ENCODE measurements at regions not wholly inside any gene's neighbourhood (a gene's known extent, or its start where the extent isn't known, plus 50 kb on each side); places are given as distances from the start of the nearest gene placed in this dataset.

GRCh38 chr13:54676526-54677113, 1648.0 kb downstream of the OLFM4 start:
- intact Hi-C loops (cut with micrococcal nuclease), result no loop called here
- ChIA-PET CTCF (no interaction called here), POLR2A (ENCODE audit: unreplicated experiment) (no interaction called here)
- no peak overlapping the region for H3K4me2 ChIP-seq (ENCODE audit: low read length)
- TF ChIP-seq EZH2 (IDR thresholded peaks at IDR 0.05; ENCODE audit: low read length, unreplicated experiment) (no peak), CTCF (conservative IDR thresholded peaks at IDR 0.05; ENCODE audit: low read depth, low read length) (no peak), EZH2phosphoT487 (IDR thresholded peaks at IDR 0.05; ENCODE audit: borderline replicate concordance, low read length) (no peak)
- no peaks in the 10 kb centered on the region for H3K27me3 ChIP-seq (ENCODE audit: low read length)
- no peak overlapping the region for H2AFZ ChIP-seq (ENCODE audit: low read length)
- DNase-seq (no peak), ATAC-seq (no peak)
- H3F3A ChIP-seq (ENCODE audit: low read length, unreplicated experiment), result no peaks in the 10 kb centered on the region
- BruUV-seq (replicated peaks), result no TSS peak
- no peaks in the 10 kb centered on the region for H4K20me1 ChIP-seq (ENCODE audit: low read length)
- no peak overlapping the region for H3K9ac ChIP-seq (ENCODE audit: low read length)
- no peaks in the 10 kb centered on the region for H3K9me2 ChIP-seq (replicated peaks; ENCODE audit: low read length)
- H3K4me1 ChIP-seq (ENCODE audit: insufficient read depth, low read length), result no peaks in the 10 kb centered on the region
- no peak overlapping the region for H3K27ac ChIP-seq (ENCODE audit: low read length)
- no peaks in the 10 kb centered on the region for H3K36me3 ChIP-seq (ENCODE audit: low read depth, low read length)
- no peaks in the 10 kb centered on the region for H3K79me2 ChIP-seq (ENCODE audit: low read length)
- H3K9me3 ChIP-seq (ENCODE audit: low read length), result no peaks in the 10 kb centered on the region
- no peak overlapping the region for H3K4me3 ChIP-seq (ENCODE audit: low read length)

GRCh38 chr13:54682184-54682583, 1653.6 kb downstream of the OLFM4 start:
- no peaks in the 10 kb centered on the region for H3K36me3 ChIP-seq (ENCODE audit: low read depth, low read length)
- H4K20me1 ChIP-seq (ENCODE audit: low read length), result no peaks in the 10 kb centered on the region
- no peak for DNase-seq
- no peaks in the 10 kb centered on the region for H3K4me1 ChIP-seq (ENCODE audit: insufficient read depth, low read length)
- no peaks in the 10 kb centered on the region for H3F3A ChIP-seq (ENCODE audit: low read length, unreplicated experiment)
- H3K4me3 ChIP-seq (ENCODE audit: low read length), result no peak overlapping the region
- no peak overlapping the region for H3K4me2 ChIP-seq (ENCODE audit: low read length)
- no peaks in the 10 kb centered on the region for H3K9me3 ChIP-seq (ENCODE audit: low read length)
- no peak overlapping the region for H3K27ac ChIP-seq (ENCODE audit: low read length)
- no peak overlapping the region for H3K9ac ChIP-seq (ENCODE audit: low read length)
- no peaks in the 10 kb centered on the region for H3K9me2 ChIP-seq (replicated peaks; ENCODE audit: low read length)
- intact Hi-C loops (cut with micrococcal nuclease), result no loop called here
- no peak overlapping the region for H2AFZ ChIP-seq (ENCODE audit: low read length)
- no peaks in the 10 kb centered on the region for H3K79me2 ChIP-seq (ENCODE audit: low read length)
- BruUV-seq (replicated peaks), result no TSS peak
- ATAC-seq, result no peak
- ChIA-PET CTCF (no interaction called here), POLR2A (ENCODE audit: unreplicated experiment) (no interaction called here)
- TF ChIP-seq CTCF (conservative IDR thresholded peaks at IDR 0.05; ENCODE audit: low read depth, low read length) (no peak), EZH2phosphoT487 (IDR thresholded peaks at IDR 0.05; ENCODE audit: borderline replicate concordance, low read length) (no peak), EZH2 (IDR thresholded peaks at IDR 0.05; ENCODE audit: low read length, unreplicated experiment) (no peak)
- H3K27me3 ChIP-seq (ENCODE audit: low read length), result no peaks in the 10 kb centered on the region

- no peaks in the 10 kb centered on the region for H4K20me1 ChIP-seq (ENCODE audit: low read length)
- no peaks in the 10 kb centered on the region for H3F3A ChIP-seq (ENCODE audit: low read length, unreplicated experiment)
- CTCF ChIA-PET, result no interaction called here
- intact Hi-C loops (cut with micrococcal nuclease), result no loop called here
- no peaks in the 10 kb centered on the region for H3K27me3 ChIP-seq (ENCODE audit: low read length)
- ATAC-seq (no peak; the same call in 1 of the 2 replicates), DNase-seq (peak; percentile 30)
- no peaks in the 10 kb centered on the region for H3K9me3 ChIP-seq (ENCODE audit: low read length)
- no peak overlapping the region for H3K9ac ChIP-seq (ENCODE audit: low read length)
- no peaks in the 10 kb centered on the region for H3K79me2 ChIP-seq (ENCODE audit: low read length)
- no TSS peak for BruUV-seq (replicated peaks)
- POLR2A ChIA-PET (ENCODE audit: unreplicated experiment), result interaction anchor here (0.6 kb wide), 1 partner anchor 484 kb away, joined by 4 read pairs; no protein-coding TSS in a partner anchor
- H3K4me3 ChIP-seq (ENCODE audit: low read length), result no peak overlapping the region
- no peak for TF ChIP-seq EZH2phosphoT487 (IDR thresholded peaks at IDR 0.05; ENCODE audit: borderline replicate concordance, low read length)
- TF ChIP-seq CTCF (conservative IDR thresholded peaks at IDR 0.05; ENCODE audit: low read depth, low read length), result no peak
- TF ChIP-seq EZH2 (IDR thresholded peaks at IDR 0.05; ENCODE audit: low read length, unreplicated experiment), result no peak
- no peak overlapping the region for H3K4me2 ChIP-seq (ENCODE audit: low read length)
- no peaks in the 10 kb centered on the region for H3K4me1 ChIP-seq (ENCODE audit: insufficient read depth, low read length)
- no peak overlapping the region for H2AFZ ChIP-seq (ENCODE audit: low read length)
- H3K27ac ChIP-seq (ENCODE audit: low read length), result no peak overlapping the region
- H3K9me2 ChIP-seq (replicated peaks; ENCODE audit: low read length), result no peaks in the 10 kb centered on the region
- no peaks in the 10 kb centered on the region for H3K36me3 ChIP-seq (ENCODE audit: low read depth, low read length)
Measured at GRCh38 chr13:54687173-54687572, 1658.6 kb downstream of the OLFM4 start.

Measured in PC-3 (cell line).